ENCODE measurements at regions not wholly inside any gene's neighbourhood (a gene's known extent, or its start where the extent isn't known, plus 50 kb on each side); places are given as distances from the start of the nearest gene placed in this dataset.

GRCh38 chr21:37968744-37969143 is 52.5 kb upstream of the KCNJ6 start:
- TF ChIP-seq, protein P1, sequence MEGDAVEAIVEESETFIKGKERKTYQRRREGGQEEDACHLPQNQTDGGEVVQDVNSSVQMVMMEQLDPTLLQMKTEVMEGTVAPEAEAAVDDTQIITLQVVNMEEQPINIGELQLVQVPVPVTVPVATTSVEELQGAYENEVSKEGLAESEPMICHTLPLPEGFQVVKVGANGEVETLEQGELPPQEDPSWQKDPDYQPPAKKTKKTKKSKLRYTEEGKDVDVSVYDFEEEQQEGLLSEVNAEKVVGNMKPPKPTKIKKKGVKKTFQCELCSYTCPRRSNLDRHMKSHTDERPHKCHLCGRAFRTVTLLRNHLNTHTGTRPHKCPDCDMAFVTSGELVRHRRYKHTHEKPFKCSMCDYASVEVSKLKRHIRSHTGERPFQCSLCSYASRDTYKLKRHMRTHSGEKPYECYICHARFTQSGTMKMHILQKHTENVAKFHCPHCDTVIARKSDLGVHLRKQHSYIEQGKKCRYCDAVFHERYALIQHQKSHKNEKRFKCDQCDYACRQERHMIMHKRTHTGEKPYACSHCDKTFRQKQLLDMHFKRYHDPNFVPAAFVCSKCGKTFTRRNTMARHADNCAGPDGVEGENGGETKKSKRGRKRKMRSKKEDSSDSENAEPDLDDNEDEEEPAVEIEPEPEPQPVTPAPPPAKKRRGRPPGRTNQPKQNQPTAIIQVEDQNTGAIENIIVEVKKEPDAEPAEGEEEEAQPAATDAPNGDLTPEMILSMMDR (IDR thresholded peaks at IDR 0.05; ENCODE audit: low read length), result no peak
- TF ChIP-seq EZH2 (IDR thresholded peaks at IDR 0.05; ENCODE audit: borderline replicate concordance, low read length), result no peak

All from OCI-LY1 (cell line).